GM21390 (cell line): ENCODE measurements at regions not wholly inside any gene's neighbourhood (a gene's known extent, or its start where the extent isn't known, plus 50 kb on each side); places are given as distances from the start of the nearest gene placed in this dataset.

Source experiments
- ATAC-seq: cut with Tn5 transposase; IDR thresholded peaks from one replicate; pipeline ENCODE4 v1.9.1; 2021; ENCODE audit not compliant: unreplicated experiment

DNA sequence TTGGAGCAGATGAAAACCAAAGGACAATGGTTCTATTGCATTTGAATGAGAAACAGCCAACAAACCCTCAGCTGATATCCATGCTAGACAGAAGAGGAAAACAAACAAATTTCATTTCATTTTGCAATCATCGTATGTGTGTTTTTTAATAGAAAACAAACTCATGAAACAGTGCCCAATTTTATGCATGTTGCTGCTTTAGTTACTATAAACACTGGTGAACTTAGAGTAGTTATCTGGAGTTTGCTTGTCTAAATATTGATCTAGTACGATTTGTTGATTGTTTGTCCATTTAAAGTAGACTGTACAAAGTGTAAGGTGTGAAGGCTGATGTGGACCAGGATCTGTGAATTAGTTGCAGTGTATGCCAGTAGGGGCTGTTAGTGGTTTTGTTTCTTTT is 166.6 kb downstream of the KITLG start:
- no peak for ATAC-seq

DNA sequence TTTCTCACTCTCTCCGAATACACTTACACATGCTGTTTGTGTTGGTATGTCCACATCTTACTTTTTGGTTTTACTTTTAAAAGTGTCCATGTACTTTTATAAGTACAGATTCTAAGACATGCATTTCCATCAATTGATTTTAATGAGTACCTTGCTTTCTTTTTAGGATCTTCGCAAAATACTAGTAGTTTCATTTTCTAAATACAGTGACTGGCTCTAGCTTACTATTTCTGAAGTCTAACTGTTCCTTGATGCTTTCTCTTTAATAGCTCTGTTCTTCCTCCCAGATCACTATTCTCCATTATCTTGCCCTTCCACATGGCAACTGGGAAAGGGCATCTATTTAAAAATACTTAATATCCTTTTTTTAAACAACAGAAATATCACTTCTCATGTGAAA is 164.1 kb downstream of the KITLG start:
- ATAC-seq = no peak

DNA sequence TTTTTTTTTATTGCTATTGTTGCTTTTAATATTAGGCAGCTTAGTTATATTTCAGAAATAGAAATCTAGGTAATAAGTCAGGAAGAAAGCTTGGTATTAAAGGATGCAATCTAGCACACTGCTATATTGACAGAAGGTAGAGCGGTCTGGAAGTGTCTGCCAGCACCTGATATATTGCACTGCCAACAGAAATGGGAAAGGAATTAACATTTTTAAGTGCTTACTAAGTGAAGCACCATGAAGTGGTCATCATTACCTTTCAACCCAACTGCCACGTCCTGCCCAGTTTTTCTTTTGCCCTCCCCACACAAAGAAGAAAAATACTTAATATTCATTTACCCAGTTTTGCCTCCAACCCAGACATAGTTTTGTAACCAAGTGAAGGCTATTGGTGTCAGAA is 163.5 kb downstream of the KITLG start:
- no peak for ATAC-seq

DNA sequence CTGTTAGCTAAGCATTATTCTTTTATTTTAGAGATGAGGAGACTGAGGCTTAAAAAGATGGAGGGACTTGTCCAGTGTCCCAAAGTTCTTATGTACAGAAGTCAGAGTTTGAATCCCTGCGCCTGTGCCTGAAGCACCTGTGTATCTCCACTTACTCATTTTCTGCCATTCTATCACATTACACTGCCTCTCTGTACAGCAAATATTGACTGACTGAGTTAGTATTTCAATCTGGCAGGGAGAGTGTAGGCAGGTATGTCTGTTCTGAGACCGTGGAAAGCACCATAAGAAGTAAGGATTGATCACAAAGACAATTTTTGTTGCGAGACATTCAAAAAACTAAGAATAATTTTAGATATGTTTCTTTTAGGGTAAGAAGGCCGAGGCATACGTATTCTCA is 162.7 kb downstream of the KITLG start:
- no peak for ATAC-seq

DNA sequence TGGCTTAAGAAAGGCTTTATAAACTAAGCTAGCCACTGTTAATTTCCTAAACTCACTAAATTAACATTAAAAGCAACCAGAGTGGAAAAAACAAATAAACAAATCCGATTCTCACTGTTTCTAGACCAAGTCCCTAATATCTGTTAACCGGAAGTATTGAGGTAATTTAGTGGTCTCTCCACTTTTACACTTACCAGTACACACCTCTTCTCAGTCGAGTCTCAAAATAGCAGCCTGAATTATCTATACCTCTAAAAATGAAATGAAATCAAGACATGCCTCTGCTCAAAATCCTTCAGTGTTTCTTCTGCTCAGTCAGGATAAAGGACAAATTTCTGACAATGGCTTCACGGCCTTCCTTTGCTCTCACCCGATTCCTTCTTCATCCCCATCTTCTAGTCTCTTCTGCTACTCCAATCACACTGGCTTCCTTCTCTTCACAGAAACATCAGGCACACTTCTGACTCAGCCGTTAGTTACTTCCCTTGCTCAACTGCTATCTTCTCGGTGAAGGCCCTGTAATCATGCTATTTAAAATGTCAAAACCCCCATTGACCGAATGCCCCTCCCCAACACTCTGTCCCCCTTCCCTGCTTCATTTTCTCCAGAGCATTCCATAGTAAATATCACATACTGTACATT is 161.3 kb downstream of the KITLG start:
- ATAC-seq = no peak

DNA sequence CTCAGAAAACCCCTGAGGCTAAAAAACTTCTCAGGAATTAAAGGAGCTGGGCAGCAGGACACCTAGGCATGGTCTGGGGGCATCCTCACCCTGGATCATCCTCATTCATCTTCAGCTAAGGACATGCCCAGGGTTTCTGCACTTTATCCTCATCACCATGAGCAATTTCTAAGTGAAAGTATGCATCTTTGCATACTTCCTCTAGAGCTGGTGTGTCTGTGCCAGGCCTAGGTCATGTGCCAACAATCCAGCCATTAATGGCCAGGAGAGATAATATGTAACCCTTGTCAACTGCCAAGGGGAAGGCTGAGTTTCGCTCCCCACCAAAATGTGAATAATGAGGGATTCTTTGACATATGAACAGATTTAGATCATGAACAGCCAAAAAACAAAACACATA is 160.5 kb downstream of the KITLG start:
- ATAC-seq = no peak

DNA sequence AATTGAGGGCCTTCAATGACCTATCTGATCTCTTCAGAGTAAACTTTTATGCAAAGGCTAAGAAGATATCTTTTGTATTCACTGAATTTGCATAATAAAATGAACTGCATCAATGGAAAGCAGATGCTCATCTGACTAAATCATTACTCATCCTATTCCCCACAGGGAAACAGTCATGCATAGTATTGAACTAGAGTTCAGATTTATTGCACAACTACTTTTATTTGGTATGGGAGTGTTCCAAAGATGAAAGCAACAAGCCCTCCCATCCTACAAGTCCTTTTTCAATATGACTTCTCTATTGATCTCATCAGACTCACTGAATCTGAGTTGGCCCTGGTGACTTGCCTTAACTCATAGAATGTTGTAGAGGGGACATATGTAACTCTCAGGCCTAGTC is 159.8 kb downstream of the KITLG start:
- no peak for ATAC-seq

DNA sequence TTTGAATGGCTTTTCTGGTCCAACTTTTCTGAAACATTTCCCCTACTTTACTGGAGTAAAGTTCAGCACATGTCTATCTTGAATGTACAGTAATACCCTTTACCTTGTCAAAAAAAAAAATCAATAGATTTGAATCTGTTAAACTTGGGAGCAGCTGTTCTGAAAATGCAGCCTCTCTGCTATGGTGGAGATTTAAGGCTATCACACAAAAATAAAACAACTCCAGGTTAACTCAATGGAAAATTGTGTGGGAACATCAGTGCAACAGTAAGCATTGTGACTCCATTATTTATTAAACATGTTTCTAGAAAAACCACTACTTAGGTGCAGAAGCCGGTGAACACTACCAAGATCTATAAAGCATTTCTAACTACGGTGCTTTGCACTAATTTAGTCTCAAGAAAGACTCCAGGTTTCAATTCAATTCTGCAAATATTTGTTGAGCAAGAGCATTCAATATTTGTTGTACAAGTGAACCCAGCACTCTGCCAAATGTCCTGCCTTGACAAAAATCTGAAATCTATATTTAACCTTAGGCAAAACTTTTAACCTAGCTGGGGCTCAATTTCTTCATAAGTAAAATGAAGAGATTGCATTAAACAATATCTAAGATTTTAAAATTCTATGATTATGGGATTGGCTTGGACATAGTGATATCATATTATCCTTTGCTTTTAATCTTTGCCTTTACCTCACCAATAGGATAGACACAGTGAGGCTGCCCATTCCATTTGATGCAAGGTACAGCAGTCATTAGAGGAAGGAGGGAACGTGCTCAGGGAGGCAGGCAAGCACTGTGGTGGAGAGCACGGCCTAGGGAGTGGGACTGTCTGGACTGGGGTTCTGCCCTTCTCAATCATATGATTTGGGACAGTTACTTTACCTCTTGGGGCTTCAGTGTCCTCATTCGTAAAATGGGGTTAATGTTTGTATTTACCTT is 155.2 kb downstream of the KITLG start:
- no peak for ATAC-seq

DNA sequence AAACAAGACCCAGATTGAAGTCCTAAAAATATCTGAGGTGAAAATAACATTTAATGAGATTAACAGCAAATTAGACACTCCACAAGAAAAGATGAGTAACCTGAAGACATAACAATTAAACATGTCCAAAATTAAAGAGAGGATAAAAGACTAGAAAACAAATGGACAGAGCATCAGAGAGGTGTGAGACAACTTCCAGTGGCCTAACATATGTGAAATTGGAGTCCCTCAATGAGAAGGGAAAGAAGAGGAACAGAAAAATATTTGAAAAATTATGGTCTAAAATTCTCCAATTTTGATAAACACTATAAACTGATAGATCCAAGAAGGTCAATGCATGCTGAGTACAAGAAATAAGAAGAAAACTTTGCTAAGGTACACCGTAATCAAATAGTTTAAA is 151.9 kb downstream of the KITLG start:
- no peak for ATAC-seq

DNA sequence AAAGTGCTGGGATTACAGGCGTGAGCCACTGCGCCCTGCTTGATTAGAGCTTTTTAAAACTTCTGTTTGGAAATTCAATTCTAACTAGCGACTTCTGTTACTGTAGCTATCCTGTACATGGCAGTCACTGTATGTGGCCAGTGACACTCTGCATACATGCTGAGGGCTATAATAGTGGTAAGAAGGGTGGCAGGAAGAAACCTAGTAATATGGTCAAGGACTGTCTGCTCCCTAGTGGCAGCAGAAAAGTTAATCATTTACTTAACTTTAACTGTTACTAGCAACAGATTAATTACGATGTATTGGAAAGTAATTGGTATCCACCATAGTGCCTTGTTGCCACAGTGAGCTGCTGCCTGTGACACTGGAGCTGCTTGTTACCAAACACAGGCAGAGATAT is 149.0 kb downstream of the KITLG start:
- no peak for ATAC-seq

DNA sequence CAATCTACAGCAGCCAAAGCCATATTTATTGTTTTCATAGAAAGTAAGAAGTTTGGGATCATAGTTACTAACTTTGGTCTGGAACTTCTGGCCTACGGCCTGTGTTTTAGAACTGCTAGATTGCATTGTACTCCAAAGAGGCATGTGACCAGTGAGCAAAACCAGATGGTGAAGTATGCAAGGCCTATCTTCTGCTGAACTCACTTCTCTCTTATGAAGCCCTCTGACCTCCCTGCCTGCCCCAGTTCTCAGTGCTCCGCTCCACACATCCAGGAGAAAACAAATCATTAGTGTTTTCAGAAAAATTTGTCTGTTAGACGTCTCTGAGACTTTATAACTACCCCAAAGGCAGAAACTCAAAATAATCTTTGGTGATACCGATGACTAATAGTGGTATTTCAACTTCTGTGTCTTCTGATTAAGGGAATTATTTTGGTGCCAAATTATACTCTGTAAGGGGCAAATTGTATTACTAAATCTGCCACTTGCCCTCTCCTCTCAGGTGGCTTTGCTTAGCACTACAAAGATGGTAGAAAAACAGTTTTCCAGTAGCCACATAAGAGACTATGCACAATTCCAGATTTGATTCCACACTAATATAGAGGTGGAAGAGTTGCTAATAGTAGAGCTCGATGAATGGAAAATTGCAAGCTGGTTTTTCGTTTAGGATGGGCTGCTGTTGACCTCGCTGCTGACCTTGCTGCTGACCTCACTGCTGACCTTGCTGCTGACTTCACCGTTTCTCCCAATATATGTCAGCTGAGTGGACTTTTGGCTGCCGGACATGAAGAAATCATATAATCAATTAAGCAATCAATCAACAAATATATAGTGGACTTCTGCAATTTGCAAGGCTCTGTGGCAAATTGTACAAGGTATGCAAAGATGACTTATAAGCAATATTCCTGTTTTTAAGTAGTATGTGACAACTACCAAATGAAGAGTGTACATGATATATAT is 147.5 kb downstream of the KITLG start:
- no peak for ATAC-seq

DNA sequence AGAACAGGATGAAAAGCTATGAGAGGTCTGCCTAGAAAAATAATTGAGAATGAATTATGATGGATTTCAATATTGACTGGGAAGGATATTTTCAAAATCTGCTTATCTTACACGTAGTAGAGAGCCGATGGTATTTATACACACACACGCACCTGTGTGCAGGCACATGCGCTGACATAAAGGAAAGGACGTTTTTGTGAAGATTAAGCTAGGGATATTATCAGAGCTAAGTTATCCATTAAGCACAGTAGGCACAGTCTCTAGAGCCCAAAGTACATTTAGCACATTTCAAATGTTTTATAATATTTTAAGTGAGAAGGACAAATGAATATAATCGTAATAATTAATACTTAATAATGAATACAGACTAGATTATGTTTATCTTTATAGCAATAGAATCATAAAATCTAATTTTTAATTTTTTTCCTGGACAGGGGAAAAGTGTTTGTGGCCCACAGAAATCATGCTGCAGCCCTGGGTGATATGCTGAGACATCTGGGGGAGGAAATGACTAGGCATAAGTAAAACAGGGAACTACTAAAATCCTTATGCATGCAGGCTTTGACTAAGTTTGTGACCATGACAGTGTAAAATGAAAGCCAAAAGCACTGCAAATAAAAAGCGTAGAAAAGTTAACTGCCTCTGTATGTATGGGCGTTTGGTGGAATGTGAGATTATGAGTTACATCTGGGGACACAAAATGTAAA is 146.1 kb downstream of the KITLG start:
- ATAC-seq = peak; percentile 33

DNA sequence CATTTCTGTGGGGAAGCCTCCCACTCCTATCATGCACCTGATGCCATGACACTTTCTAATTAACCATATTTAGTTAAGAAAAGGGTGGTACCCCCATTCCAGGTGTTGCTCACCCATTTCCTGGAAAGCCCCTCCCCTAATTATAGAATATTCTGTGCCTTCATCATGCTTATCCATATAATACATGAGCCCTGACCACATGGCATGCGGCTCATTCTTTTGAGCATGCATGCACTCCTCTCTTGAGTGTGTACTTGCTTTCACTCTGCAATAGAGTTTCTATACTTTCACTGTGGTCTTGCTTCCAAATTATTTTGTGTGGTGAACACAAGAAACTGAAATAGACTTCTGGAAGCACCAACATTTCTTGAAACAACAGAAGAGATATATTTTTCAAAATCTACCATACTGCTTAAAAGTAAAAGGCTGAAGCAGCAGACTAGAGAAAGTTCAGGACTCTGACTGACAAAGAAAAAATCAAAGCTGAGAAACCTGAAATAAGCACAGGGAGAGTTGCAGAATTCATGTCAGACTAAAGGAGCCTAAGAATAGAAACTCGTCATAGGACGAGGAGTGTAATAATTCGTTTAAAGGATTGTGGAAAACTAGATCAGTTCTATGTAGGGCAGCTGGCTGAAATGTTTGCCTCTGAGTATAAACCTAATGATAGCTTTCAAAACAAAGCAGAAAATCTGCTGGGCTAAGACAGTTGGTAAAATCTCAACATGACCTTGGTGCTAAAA is 144.8 kb downstream of the KITLG start:
- ATAC-seq = no peak

DNA sequence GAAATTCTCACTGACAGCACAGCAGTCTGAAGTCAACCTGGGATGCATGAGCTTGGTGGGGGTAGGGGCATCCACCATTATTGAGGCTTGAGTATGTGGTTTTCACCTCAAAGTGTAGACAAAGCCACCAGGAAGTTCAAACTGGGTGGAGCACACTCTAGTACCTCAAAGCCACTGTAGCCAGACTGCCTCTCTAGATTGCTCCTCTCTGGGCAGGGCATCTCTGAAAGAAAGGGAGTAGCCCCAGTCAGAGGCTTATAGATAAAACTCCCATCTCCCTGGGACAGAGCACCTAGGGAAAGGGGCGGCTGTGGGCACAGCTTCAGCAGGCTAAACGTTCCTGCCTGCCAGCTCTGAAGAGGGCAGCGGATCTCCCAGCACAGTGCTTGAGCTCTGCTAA is 143.0 kb downstream of the KITLG start:
- ATAC-seq = no peak
